ENCODE measurements at regions not wholly inside any gene's neighbourhood (a gene's known extent, or its start where the extent isn't known, plus 50 kb on each side); places are given as distances from the start of the nearest gene placed in this dataset.

DNA sequence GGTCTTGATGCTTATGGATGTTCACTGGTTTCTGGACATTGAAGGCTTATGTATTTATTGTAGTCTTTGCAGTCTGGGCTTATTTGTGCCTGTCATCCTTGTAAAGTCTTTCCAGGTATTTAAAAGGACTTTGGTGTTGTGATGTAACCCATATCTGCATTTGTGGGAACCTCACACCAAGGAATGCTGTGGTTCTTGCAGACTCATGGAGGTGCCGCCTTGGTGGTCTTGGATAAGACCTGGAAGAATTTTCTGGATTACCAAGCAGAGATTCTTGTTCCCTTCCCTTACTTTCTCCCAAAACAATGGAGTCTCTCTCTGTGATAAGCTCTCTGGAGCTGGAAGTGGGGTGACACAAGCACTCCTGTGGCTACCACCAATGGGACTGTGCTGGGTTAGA is 363.5 kb upstream of the NECTIN3 start:
- TF ChIP-seq GATA2 (IDR thresholded peaks at IDR 0.05; ENCODE audit: low read depth, low read length) (no peak), GATA3 (IDR thresholded peaks at IDR 0.05; ENCODE audit: low read depth, low read length) (no peak)

All from SH-SY5Y (cell line).